NK-92 treated with Interleukin-12 subunit alpha and Interleukin-12 subunit beta, amount 100 ng/mL, for 24 hours (cell line): ENCODE measurements at regions not wholly inside any gene's neighbourhood (a gene's known extent, or its start where the extent isn't known, plus 50 kb on each side); places are given as distances from the start of the nearest gene placed in this dataset.

Experiments used
- DNase-seq: peaks from one replicate; lab custom pipeline; 2025; lab: John Stamatoyannopoulos, UW

GRCh38 chr18:73852789-73853549 is 294.7 kb downstream of the FBXO15 start:
- DNase-seq, result no peak

GRCh38 chr18:73850782-73851181 is 296.9 kb downstream of the FBXO15 start:
- DNase-seq, result no peak

DNA sequence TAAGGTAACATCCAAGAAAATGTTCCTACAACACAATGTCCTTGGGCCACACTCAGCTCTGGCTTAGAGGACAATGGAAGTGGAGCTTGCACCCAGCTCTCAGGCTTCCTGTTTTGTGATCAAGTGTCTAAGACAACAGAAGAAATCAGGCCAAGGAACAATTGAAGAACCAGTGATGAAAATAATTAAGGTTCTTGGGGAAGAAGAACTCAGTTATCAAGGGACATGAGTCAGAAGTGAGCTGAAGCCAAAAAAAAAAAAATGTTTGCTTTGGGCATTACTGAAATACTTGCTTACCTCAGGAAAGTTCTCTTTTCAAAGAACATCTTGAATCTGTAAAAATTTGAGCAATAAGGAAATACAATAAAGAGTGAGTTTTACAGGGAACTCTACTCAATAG is 299.0 kb downstream of the FBXO15 start:
- DNase-seq, result no peak

- no peak for DNase-seq
Measured at GRCh38 chr18:73843455-73843854, 304.2 kb downstream of the FBXO15 start.

GRCh38 chr18:73842795-73843394 is 304.7 kb downstream of the FBXO15 start:
- DNase-seq, result no peak

- no peak for DNase-seq
Measured at GRCh38 chr18:73841661-73842060, 306.0 kb downstream of the FBXO15 start.

DNA sequence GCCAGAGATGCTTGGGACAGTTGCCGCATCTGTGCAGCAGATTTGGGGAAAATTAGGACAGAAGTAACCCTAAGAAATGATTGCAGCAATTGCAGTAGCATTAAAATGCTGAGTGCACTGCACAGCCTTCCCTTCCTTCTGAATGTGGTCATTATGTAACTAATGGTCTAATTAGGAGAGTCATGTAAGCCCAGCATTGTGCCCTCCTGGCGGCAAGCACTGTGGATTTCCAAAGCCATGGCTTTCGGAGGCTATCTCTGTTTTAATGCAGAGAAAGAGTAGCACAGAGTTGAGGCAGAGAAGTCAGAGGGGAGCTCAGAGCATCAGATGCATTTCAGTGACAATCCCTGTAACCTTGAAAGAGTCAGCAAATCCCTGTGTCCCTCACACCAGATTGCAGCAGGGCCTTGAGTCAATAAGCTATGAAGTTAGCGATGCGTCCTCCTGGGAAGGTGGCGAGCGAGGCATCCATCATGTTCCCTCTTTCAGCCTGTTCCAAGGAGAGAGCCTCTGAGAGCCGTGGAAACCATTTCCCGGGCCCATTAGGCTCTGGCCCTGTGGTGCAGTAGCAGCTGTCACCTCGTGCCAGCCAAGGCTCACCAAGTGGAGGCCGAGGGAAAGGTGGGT is 307.2 kb downstream of the FBXO15 start:
- DNase-seq, result no peak

GRCh38 chr18:73839441-73839840 is 308.2 kb downstream of the FBXO15 start:
- no peak for DNase-seq

DNA sequence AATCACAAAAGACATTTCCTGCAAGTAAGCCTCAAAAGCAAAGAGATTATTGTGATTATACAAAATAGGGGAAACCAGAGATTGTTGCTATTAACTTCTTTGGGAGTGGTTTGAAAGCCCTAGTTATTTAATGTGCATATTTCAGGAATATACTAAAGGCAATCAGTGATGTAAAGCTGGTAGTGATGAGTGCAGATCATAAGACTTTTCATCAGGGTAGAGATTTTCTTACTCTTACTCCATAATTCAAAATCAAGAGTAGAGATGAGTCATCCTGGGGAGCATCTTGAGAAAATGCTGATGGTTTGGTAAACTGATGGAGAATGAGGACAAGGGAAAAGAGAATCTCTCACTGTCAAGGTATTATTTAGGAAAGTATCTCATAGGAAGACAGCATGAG is 309.5 kb downstream of the FBXO15 start:
- DNase-seq, result no peak

DNA sequence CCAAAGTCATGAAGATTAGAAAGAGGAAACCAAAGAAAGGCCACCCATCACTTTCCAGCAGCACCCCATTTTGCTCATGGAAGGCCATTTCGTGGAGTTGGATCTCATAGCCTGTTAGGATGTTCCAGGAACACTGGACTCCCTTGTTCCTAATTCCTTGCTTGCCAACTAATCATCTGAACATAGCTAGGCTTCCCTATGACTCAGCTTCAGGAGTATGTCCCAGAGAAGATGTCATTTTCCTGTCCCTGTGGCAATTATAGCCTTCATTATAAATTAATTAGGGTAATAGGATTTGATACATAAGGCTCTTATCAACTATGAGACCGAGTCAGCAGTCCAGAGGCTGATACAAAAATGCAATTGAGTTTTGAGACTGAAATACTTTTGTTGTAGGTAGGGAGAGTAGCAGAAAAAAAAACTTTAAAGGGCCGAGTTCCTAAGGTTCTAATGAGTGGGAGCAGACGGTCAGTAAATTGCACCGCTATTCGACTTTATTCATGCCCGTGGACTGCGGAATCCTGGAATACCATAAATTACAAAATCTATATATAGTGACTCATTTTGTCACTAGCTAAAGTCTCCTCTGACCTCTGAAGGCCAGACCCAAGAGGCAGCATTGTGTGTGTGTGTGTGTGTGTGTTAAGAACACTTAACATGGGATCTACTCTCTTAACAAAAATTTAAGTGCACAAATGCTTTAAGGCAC is 311.8 kb downstream of the FBXO15 start:
- DNase-seq, result no peak

DNA sequence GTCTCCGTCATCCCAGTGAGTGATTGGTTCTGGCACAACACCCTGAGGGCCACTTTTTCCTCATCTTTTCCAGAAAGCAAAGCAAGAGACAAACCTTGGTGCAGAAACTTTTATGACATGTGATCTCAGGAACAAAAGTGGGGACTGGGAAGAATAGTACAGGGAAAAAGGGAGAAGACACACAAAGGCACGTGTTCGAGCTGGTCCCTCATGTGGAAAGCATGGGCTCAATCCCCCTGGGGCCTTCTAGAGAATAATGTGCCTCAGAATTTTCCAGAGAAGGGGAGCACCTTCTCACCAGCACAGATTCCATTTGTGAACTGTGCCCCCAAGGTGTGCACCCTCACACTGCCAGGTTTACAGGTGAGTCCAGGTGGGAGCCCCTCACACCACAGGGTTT is 312.6 kb downstream of the FBXO15 start:
- DNase-seq, result no peak

GRCh38 chr18:73831688-73832087 is 315.9 kb downstream of the FBXO15 start:
- DNase-seq, result no peak

- no peak for DNase-seq
Measured at GRCh38 chr18:73829146-73829545, 318.5 kb downstream of the FBXO15 start.

DNA sequence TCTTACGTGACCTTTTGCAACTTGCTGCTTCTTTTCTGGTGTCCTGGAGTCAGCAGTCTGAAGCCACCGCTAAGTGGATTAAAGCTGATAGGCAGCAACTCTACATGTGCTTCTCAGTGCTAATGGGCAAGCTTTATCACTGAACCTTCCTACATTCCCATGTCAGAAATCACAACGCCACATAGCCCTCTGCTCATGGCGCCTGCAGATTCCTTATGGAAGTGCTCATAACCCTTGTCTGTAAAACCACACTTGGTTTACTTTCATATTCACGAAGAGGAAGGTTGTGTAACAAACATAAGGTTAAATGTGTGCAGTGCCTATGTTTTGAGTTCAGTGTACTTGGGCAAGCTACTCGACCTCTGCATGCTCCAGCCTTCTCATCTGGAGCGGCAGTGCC is 319.8 kb downstream of the FBXO15 start:
- no peak for DNase-seq

DNA sequence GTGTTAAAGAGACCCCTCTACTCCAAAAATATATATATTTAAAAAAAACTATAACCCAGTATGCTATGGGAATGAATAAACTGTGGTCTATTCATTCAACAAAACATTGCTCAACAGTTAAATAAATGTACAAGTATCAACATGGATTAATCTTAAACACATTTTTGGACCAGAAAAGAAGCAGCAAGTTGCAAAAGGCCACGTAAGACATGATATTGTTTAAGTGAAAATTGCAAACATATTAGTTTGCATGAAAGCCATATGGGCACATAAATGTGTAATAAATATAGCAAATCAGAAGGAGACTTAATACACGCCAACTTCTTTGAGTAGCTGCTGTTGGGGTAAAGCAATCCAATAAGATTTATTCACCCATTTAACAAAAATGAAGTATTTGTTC is 321.5 kb downstream of the FBXO15 start:
- no peak for DNase-seq

DNA sequence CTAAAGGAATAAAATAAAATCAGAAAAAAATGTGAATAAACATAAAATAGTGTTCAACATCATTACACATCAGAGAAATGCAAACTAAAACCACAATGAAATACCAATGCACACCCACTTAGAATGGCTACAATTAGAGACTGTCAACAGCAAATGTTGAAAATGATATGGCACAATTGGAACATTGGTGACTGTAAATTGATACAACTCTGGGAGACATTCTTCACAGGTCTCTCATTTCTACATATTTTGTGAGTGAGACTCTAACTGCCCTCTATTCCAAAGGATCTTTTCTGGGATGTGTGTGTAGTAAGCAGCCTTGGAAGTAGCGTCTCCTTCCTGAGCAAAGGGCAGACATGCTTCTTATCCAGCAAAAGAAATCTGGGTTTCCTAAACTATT is 323.0 kb downstream of the FBXO15 start:
- DNase-seq, result no peak

DNA sequence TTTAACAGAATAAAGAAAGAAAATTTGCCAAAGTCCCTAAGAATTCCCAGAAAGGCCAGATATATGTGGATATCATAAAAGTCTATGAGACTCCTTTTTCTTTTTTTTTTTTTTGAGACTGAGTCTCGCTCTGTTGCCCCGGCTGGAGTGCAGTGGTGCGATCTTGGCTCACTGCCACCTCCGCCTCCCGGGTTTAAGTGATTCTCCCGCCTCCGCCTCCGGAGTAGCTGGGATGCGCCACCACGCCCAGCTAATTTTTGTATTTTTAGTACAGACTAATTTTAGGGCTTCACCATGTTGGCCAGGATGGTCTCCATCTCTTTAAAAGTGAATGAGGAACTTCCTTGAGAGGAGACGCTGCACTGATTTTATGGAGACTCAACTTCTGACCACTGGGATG is 335.2 kb downstream of the FBXO15 start:
- no peak for DNase-seq

DNA sequence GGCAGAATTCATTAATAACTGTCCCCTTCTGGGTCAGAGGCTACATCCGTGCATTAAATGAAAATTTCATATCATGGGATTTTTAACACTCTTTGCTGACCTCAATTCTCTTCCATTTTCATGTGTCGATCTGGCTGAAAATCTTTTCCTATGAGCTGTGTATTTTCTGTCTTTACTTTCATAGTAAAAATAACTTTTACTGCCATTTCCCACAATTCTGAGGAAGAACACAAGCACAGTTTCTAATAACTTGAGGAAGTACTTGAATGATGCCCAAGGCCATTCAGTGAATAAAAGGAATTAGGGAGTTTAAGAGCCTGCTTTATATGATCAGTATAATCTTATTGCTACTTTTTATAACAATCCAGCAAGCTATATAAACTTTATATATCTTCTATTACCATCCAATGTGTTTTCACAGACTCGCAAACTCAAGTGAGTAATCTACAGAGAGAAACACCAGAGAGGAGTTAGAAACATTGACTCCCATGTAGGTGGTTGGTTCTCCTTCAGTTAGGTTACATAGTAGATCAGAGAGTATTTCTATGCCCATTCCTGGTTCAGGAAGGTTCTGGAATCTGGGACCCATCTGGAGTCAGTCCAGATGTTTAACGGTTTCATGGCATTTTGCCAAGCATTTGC is 340.0 kb downstream of the FBXO15 start:
- no peak for DNase-seq

GRCh38 chr18:73805991-73806390 is 341.6 kb downstream of the FBXO15 start:
- no peak for DNase-seq

GRCh38 chr18:73797419-73797818 is 350.2 kb downstream of the FBXO15 start:
- DNase-seq, result no peak

DNA sequence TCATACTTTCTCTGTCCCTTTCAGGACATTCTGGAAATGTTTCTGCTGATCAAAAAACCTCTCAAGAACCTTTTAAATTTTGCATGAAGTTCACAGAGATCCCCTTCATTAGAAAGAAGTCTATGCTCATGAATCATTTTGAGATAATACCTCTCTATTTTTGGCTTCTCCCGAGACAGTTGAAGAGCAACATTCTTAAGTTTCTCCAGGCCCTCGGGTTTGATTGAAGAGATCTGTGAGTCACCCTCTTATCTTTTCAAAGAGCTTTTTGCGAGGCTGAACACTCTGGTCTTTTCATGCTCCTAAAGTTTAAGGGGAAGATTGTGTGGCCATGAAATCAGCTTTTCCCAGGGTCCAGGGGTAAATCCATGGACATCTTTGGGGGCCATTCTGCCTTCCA is 354.2 kb downstream of the FBXO15 start:
- DNase-seq, result no peak

DNA sequence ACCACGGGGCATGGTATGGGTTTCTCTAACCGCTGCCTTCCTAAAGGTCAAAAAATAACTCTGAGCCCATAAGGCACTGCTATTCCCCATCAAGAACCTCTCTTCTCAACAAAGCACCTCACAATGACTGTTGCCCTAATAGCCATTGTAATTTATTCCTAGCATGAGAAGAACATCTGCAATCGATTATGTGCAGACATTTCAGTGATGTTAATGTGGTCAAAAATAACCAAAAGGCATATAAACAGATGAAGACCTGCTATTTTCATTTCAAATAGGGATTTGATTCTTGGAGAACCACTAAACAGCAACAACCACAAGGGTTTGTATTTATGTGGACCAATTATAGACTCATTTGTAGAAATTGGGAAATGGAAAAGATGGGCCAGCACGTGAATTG is 356.6 kb downstream of the FBXO15 start:
- no peak for DNase-seq
